IMR-90 (cell line): ENCODE measurements at regions not wholly inside any gene's neighbourhood (a gene's known extent, or its start where the extent isn't known, plus 50 kb on each side); places are given as distances from the start of the nearest gene placed in this dataset.

Source experiments
- ATAC-seq: fragments of 200-7000 bp; cut with Tn5 transposase; 2 replicates; pipeline ENCODE4 v1.9.1; 2020; ENCODE audit warnings: low read depth, mild to moderate bottlenecking, moderate library complexity
- BruUV-seq: library from RNA; stranded (reverse); fragments of 400-500 nt; replicated peaks from 2 replicates; lab custom pipeline; 2021; lab: Mats Ljungman, UMichigan
- CTCF ChIA-PET: fragments of 300-600 bp; formaldehyde crosslinking; extraction: SDS; loops from one replicate; lab custom pipeline; 2021; ENCODE audit warnings: antibody characterized with exemption; lab: Yijun Ruan, JAX
- POLR2A ChIA-PET: fragments of 300-600 bp; sonication (Branson Sonifier 250); formaldehyde crosslinking; loops from one replicate; lab custom pipeline; 2022; ENCODE audit warnings: antibody characterized with exemption; ENCODE audit not compliant: unreplicated experiment; lab: Charles Lee
- DNase-seq: peaks from one replicate; pipeline ENCODE4 v3.0.0; 2013
- H2AFZ ChIP-seq: replicated peaks from 2 replicates; pipeline ENCODE3; 2013; ENCODE audit warnings: low read length, mild to moderate bottlenecking; ENCODE audit not compliant: poor library complexity
- H2AK5ac ChIP-seq: 2 replicates; pipeline ENCODE4 v1.6.1; 2013; ENCODE audit warnings: low read depth, low read length, inconsistent platforms
- H2AK9ac ChIP-seq: replicated peaks from 2 replicates; pipeline ENCODE3; 2013; ENCODE audit warnings: mild to moderate bottlenecking, low read depth, low read length, moderate library complexity; ENCODE audit not compliant: poor library complexity
- H2BK120ac ChIP-seq: 2 replicates; pipeline ENCODE4 v1.6.1; 2013; ENCODE audit warnings: low read depth, low read length, inconsistent platforms
- H2BK15ac ChIP-seq: 3 replicates; pipeline ENCODE4 v1.6.1; 2013; ENCODE audit warnings: low read depth, low read length, inconsistent platforms
- H2BK20ac ChIP-seq: 2 replicates; pipeline ENCODE4 v1.6.1; 2013; ENCODE audit warnings: low read depth, mild to moderate bottlenecking, inconsistent platforms, low read length, moderate library complexity
- H2BK5ac ChIP-seq: 2 replicates; pipeline ENCODE4 v1.6.1; 2013; ENCODE audit warnings: mild to moderate bottlenecking, low read depth, low read length, inconsistent platforms; ENCODE audit not compliant: poor library complexity, severe bottlenecking
- H3K14ac ChIP-seq: replicated peaks from 2 replicates; pipeline ENCODE4 v1.6.1; 2013; ENCODE audit warnings: low read depth, low read length, inconsistent platforms
- H3K18ac ChIP-seq: 2 replicates; pipeline ENCODE4 v1.6.1; 2013; ENCODE audit warnings: low read depth, low read length, control low read depth
- H3K23ac ChIP-seq: 2 replicates; pipeline ENCODE4 v1.6.1; 2013; ENCODE audit warnings: low read depth, low read length, inconsistent platforms
- H3K27ac ChIP-seq: 2 replicates; pipeline ENCODE4 v1.5.1; 2013; ENCODE audit warnings: mild to moderate bottlenecking, control low read depth, low read length; ENCODE audit not compliant: insufficient read depth
- H3K27me3 ChIP-seq: 2 replicates; pipeline ENCODE4 v1.6.1; 2013; ENCODE audit warnings: low read length; ENCODE audit not compliant: control insufficient read depth, insufficient read depth
- H3K36me3 ChIP-seq: 2 replicates; pipeline ENCODE4 v1.6.1; 2013; ENCODE audit warnings: low read length, mixed read lengths; ENCODE audit not compliant: control insufficient read depth, insufficient read depth
- H3K4ac ChIP-seq: 2 replicates; pipeline ENCODE4 v1.6.1; 2013; ENCODE audit warnings: low read depth, low read length, inconsistent platforms
- H3K4me1 ChIP-seq: 2 replicates; pipeline ENCODE4 v1.6.1; 2013; ENCODE audit warnings: low read length, mixed read lengths; ENCODE audit not compliant: control insufficient read depth, insufficient read depth
- H3K4me2 ChIP-seq: 2 replicates; pipeline ENCODE4 v1.6.1; 2013; ENCODE audit warnings: low read depth, mild to moderate bottlenecking, control low read depth, low read length, moderate library complexity
- H3K4me3 ChIP-seq: 2 replicates; pipeline ENCODE4 v1.5.1; 2013; ENCODE audit warnings: low read depth, mild to moderate bottlenecking, control low read depth, low read length, moderate library complexity; ENCODE audit not compliant: insufficient read depth
- H3K56ac ChIP-seq: 2 replicates; pipeline ENCODE4 v1.6.1; 2013; ENCODE audit warnings: low read length, inconsistent platforms; ENCODE audit not compliant: insufficient read depth; ENCODE audit errors: extremely low read depth
- H3K79me1 ChIP-seq, 2 experiments: 2 replicates each; pipeline ENCODE4 v1.6.1; 2013; ENCODE audit warnings: low read length in 2 of 2, inconsistent platforms in 1 of 2, low read depth in 1 of 2
- H3K9ac ChIP-seq: 2 replicates; pipeline ENCODE4 v1.6.1; 2013; ENCODE audit warnings: low read depth, low read length, control low read depth
- H3K9me1 ChIP-seq: 2 replicates; pipeline ENCODE4 v1.6.1; 2013; ENCODE audit warnings: low read length, inconsistent platforms; ENCODE audit not compliant: insufficient read depth
- H3K9me3 ChIP-seq: 2 replicates; pipeline ENCODE4 v1.6.1; 2013; ENCODE audit warnings: low read length; ENCODE audit not compliant: control insufficient read depth, insufficient read depth
- H4K20me1 ChIP-seq: 2 replicates; pipeline ENCODE4 v1.6.1; 2013; ENCODE audit warnings: low read length, inconsistent platforms; ENCODE audit not compliant: insufficient read depth
- H4K5ac ChIP-seq: 2 replicates; pipeline ENCODE4 v1.6.1; 2013; ENCODE audit warnings: mild to moderate bottlenecking, low read depth, low read length, control low read depth
- H4K8ac ChIP-seq, 2 experiments: 2 replicates each; pipeline ENCODE4 v1.6.1; 2013; ENCODE audit warnings: low read depth in 2 of 2, low read length in 2 of 2, control low read depth in 1 of 2, inconsistent platforms in 1 of 2
- H4K91ac ChIP-seq: 2 replicates; pipeline ENCODE4 v1.6.1; 2013; ENCODE audit warnings: low read depth, low read length, inconsistent platforms; ENCODE audit not compliant: insufficient read depth
- CHD1 ChIP-seq: IDR thresholded peaks from 2 replicates; pipeline ENCODE4 v1.6.1; 2012; ENCODE audit warnings: low read depth, low read length, improper control_type of control experiment
- MAFK ChIP-seq: IDR thresholded peaks from 2 replicates; pipeline ENCODE4 v1.6.1; 2012; ENCODE audit warnings: low read depth, low read length, improper control_type of control experiment
- MXI1 ChIP-seq: IDR thresholded peaks from 2 replicates; pipeline ENCODE4 v1.6.1; 2012; ENCODE audit warnings: low read depth, mild to moderate bottlenecking, low read length, moderate library complexity, borderline replicate concordance
- NFE2L2 ChIP-seq: fragments of 150-350 bp; IDR thresholded peaks from 2 replicates; pipeline ENCODE4 v1.6.1; 2016; ENCODE audit warnings: low read depth, mild to moderate bottlenecking, low read length
- RCOR1 ChIP-seq: IDR thresholded peaks from 2 replicates; pipeline ENCODE4 v1.6.1; 2012; ENCODE audit warnings: mild to moderate bottlenecking, low read length, improper control_type of control experiment; ENCODE audit not compliant: insufficient replicate concordance
- dilution Hi-C: fragments of 300-500 bp; cut with HindIII; formaldehyde crosslinking; loops from one replicate; pipeline ENCODE4 v1.14.3; 2018; ENCODE audit warnings: low sequenced_read_pairs; ENCODE audit not compliant: unreplicated experiment
- in situ Hi-C: fragments of 300-500 bp; cut with MboI; formaldehyde crosslinking; loops from 3 replicates; pipeline ENCODE4 v1.14.3; 2019; ENCODE audit warnings: low sequenced_read_pairs, inconsistent platforms, mixed read lengths
- intact Hi-C: fragments of 100-400 bp; cut with micrococcal nuclease; formaldehyde crosslinking; loops from 2 replicates; pipeline ENCODE4 v1.10.0; 2022
- TF ChIP-seq, protein P1 (sequence below): conservative IDR thresholded peaks from 2 replicates; pipeline ENCODE4 v1.5.1; 2012; ENCODE audit warnings: mild to moderate bottlenecking, low read depth, low read length, improper control_type of control experiment

DNA sequence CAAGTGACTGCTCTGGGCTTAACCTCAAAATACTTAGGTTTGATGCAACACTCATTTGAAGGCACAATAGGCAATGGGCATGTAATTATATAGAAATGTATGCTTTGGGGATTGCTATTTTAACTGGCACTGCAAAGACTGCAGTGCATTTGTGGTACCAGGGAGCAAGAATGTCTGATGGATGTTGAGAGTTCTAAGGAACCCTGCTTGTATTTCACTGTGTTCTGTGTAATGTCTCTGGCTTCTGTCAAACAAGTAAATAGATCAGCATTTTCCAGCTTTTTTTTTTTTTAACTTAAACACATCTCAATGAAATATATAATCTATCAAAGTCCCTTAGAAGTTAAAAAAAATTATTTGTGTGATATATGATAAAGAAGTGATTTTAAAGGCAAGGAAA lies 94.8 kb upstream of the ATP2B1 start:
- Histone ChIP-seq H4K20me1 (no peaks in the 10 kb centered on the region), H4K5ac (no peak overlapping the region)
- in situ Hi-C loops: no loop called here

More for the DNA sequence above, 94.8 kb upstream of the ATP2B1 start:
- Histone ChIP-seq H3K79me1 (no peaks in the 10 kb centered on the region), H3K4ac (no peak overlapping the region), H3K9me3 (no peaks in the 10 kb centered on the region), H3K4me3 (no peak overlapping the region), H3K4me2 (no peak overlapping the region), H2AFZ (no peak overlapping the region), H2BK20ac (no peak overlapping the region), H3K23ac (no peak overlapping the region), H3K56ac (no peak overlapping the region), H3K9me1 (no peaks in the 10 kb centered on the region), H3K36me3 (no peaks in the 10 kb centered on the region), H2BK5ac (no peak overlapping the region), H2AK9ac (no peak overlapping the region), H3K27ac (no peak overlapping the region), H2BK120ac (no peak overlapping the region), H3K14ac (no peak overlapping the region), H2BK15ac (no peak overlapping the region), H3K9ac (no peak overlapping the region), H2AK5ac (no peak overlapping the region), H3K4me1 (no peaks in the 10 kb centered on the region), H3K18ac (no peak overlapping the region), H4K91ac (no peak overlapping the region), H4K8ac (no peak overlapping the region), H3K27me3 (no peaks in the 10 kb centered on the region)
- BruUV-seq: no TSS peak
- CTCF ChIA-PET: interaction anchor here (0.5 kb wide), 1 partner anchor 244 kb away, joined by 3 read pairs; no protein-coding TSS in a partner anchor
- DNase-seq: no peak
- POLR2A ChIA-PET: no interaction called here
- no peak for ATAC-seq
- dilution Hi-C loops: no loop called here
- intact Hi-C loops: loop anchor here (5.0 kb wide), 1 partner anchor 1296 kb away; no protein-coding TSS in a partner anchor
- TF ChIP-seq CHD1 (no peak), MAFK (no peak), RCOR1 (no peak), NFE2L2 (no peak), MXI1 (no peak)
- TF ChIP-seq, protein P1, sequence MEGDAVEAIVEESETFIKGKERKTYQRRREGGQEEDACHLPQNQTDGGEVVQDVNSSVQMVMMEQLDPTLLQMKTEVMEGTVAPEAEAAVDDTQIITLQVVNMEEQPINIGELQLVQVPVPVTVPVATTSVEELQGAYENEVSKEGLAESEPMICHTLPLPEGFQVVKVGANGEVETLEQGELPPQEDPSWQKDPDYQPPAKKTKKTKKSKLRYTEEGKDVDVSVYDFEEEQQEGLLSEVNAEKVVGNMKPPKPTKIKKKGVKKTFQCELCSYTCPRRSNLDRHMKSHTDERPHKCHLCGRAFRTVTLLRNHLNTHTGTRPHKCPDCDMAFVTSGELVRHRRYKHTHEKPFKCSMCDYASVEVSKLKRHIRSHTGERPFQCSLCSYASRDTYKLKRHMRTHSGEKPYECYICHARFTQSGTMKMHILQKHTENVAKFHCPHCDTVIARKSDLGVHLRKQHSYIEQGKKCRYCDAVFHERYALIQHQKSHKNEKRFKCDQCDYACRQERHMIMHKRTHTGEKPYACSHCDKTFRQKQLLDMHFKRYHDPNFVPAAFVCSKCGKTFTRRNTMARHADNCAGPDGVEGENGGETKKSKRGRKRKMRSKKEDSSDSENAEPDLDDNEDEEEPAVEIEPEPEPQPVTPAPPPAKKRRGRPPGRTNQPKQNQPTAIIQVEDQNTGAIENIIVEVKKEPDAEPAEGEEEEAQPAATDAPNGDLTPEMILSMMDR: no peak
